GM18508 (cell line): ENCODE measurements at regions not wholly inside any gene's neighbourhood (a gene's known extent, or its start where the extent isn't known, plus 50 kb on each side); places are given as distances from the start of the nearest gene placed in this dataset.
"Not testable (repeated sequence)": the region's sequence is repeated elsewhere in the genome, so short reads cannot be mapped to it uniquely, and the experiment has no call there.

Experiments used
- ATAC-seq: cut with Tn5 transposase; IDR thresholded peaks from one replicate; pipeline ENCODE4 v1.9.1; 2021; ENCODE audit warnings: moderate number of reproducible peaks; ENCODE audit not compliant: insufficient read depth, unreplicated experiment

DNA sequence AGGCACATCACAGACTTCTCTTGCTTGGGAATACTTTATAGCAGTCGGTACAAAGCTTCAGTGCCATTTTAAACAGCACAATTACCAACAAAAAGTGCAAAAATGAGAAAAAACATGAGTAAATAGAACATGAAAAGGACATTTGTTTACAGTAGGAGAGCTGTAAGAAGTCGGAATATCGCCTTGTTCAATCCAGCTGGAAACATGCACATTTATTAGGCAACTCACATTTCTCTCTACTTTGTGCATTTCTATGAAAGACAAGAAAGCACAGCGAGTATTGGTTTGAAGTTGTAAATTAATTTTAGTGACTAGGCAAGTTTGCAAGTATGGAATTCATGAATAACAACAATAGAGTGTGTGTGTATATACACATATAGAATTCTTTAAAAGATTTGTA lies 484.7 kb downstream of the DACH1 start:
- no peak for ATAC-seq

GRCh38 chr13:71380191-71380590 lies 486.8 kb downstream of the DACH1 start:
- no peak for ATAC-seq

DNA sequence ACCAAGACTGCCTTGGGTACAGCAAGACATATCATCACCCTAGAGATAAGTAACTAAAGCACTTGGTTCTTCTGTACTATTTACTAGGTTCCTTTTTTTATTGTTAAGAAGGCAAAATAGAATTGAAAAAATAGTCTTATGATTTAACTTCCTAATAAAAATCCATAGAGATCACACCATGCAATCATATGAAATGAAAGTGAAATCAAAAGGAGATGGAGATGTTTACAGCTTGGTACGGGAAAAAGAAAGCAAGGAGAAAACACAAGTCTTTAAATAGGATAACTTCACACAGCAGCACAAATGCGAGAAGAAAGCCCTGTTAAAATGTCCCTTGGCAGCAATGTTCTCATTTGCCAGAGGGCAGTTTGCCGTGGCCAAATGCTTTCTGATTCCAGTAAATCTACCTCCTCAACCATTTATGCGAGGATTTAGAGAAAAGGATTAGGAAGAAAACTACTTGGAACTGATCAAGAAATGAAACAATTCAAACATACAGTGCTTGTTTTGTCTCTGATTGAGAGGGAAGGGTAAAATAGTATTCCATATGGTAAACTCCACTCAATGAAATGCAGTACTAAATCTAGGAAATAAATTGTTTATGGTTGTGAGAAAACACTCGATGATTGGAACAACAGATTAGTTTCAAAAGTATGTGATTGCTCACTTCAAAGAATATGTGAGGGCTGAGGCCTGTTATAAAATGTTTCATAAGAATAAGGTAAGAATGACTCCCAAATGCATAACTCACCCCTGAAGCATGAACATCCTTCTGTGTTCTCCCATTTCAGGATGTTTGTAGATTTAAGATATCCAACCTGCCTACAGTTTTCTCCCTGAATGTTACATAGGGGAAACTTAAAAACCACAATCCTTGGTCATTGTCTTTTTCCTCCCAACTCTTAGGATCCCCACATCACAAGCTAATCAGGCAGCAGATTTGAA lies 487.8 kb downstream of the DACH1 start:
- no peak for ATAC-seq

DNA sequence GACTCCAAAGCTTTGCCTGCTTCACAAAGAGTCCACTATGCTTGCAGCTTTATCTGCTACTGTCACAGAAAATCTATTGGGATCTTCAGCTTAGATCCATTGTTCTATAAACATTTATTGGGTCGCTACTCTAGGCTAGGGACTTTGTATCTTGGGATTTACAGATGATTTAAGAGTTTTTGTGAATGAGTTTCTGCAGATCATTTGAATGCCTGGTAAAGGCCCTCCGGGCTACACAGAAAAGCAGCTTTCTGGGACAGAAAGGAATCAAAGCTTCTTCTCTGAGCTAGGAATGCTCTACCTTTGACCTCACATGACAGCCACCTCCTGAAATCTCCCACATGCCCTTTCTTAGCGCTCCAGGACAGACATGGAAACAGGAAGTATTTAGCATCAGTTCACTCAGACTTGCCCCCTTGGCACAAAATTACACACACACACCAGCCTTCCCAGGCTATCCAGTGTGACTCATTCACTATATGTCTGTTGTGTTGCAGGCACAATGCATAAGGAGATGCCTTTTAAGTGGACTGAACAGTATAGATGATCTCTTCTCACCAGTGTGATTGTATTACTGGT lies 492.4 kb downstream of the DACH1 start:
- ATAC-seq, result no peak

GRCh38 chr13:71368336-71368735 lies 498.7 kb downstream of the DACH1 start:
- ATAC-seq, result no peak

DNA sequence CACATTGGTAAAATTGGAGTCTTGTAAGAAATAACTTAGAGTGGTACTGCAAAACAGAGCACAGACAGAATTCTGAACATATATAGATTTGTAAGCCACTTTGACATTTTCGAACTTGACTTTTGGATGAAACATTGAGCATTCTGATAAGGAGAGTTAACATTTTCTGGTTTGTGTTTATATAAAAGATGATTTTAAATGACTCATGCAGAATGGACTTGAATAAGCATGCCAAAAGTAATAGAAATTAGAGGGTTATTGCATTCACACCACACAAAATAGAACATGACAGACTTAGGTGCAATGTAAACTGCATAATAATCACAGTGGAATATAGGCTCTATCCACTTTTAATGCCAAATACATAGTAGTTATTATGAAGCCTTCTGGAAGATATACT lies 507.0 kb downstream of the DACH1 start:
- no peak for ATAC-seq

DNA sequence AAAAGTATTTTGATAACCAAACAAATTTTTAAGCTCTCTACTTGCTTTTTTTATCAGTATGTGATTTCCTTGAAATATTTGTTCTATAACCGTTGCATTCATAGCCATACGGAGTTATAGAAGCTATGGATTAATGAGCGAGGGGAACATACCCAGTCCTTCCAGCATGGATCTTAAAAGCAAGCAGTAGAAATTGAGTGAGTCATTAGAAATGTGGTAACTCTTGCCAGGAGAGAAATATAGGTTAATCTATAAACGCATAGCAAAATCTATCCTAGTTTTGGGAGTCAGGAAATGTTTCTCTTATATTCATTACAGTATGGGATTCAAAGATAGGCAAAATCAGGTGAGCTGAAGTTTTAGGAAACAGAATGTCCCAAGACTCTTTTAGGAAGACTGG lies 507.4 kb downstream of the DACH1 start:
- no peak for ATAC-seq

DNA sequence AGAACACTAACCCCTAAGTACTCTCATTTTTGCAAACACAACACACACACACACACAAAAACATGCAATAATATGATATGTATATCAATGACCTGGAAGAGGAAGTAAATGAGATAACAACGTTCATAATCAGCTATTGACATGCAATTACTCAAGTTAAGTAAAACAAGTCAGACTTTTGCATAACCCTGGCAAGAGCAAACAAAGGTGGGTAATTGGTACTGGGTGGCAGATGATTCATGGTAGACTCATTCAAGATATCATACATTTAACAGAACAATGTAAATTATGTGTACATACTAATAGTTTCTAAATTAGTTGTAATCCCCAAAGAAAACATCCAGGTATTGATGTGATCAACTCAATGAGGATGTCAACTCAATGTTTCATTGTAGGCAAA lies 508.8 kb downstream of the DACH1 start:
- no peak for ATAC-seq

DNA sequence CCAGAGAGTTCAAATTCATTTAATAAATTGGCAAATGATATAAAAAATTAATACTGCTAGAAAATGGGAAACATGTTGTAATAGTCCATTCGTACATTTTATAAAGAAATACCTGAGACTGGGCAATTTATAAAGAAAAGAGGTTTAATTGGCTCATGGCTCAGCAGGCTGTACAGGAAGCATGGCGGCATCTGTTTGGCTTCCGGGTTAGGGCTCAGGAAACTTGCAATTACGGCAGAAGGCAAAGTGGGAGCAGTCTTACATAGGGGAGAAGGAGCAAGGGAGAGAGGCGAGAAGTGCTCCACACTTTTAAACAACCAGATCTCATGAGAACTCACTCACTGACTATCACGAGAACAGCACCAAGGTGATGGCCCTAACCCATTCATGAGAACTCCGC lies 512.0 kb downstream of the DACH1 start:
- ATAC-seq, result no peak

DNA sequence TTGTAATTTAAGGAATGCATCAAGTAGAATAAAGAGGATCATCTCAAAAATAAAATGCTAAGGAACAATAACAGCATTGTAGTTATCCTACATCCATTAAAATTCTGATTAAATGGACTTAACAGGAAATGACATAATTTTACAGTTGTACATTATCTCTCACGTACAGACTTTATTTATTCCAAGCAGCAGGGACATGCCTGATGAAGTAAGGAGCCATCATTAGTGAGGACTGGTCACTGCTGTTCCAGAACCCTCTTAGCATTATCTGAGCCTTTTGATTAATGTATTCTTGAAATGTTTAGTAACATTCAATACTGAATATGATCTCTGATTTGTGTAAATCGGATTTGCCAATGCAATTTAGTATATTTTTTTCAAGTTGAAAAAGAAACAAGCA lies 516.1 kb downstream of the DACH1 start:
- ATAC-seq, result no peak

DNA sequence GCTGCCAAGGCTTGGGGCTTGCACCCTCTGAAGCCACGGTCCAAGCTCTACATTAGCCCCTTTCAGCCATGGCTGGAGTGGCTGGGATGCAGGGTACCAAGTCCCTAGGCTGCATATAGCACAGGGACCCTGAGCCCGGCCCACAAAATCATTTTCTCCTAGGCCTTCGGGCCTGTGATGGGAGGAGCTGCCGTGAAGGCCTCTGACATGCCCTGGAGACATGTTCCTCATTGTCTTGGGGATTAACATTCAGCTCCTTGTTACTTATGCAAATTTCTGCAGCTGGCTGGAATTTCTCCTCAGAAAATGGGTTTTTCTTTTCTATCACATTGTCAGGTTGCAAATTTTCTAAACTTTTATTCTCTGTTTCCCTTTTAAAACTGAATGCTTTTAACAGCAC lies 521.1 kb downstream of the DACH1 start:
- ATAC-seq, result not testable (repeated sequence)

DNA sequence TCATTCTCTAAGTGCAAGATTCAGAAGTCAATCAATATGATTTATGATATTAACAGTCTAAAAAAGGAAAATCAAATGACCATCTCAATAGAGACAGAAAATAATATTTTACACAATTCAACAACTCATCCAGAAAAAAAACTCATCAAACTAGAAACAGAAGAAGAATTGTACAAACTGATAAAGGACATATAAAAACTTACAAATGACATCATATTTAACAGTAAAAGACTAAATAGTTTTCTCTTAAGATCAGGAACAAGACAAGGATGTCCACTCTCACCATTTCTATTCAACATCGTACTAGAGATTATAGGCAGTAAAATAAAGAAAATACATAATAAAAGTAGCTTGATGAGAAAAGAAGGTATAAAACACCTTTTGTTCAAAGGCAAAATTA lies 527.3 kb downstream of the DACH1 start:
- ATAC-seq, result no peak

- no peak for ATAC-seq
Measured at GRCh38 chr13:71339005-71339404, 528.0 kb downstream of the DACH1 start.

- ATAC-seq, result no peak
Measured at GRCh38 chr13:71338070-71338469, 528.9 kb downstream of the DACH1 start.

- ATAC-seq, result no peak
Measured at GRCh38 chr13:71327266-71327665, 539.7 kb downstream of the DACH1 start.

DNA sequence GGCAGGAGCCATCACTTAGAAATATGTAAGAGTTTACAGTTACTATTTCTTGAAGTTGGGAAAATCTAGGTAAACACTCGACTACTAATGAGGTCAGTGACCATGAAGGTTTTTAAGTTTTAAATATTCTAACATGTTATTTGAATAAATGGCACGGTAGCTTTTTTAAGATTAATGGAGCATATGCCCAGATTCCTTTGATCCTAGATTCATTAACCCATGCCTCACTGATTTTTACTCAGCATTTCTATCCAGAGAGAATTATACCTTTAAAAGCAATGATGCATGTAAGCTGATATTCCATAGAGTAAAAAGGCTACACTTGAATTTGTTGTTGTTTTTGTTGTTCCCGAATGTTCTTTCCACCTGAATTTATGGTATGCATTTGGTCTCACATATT lies 541.4 kb downstream of the DACH1 start:
- ATAC-seq, result no peak

DNA sequence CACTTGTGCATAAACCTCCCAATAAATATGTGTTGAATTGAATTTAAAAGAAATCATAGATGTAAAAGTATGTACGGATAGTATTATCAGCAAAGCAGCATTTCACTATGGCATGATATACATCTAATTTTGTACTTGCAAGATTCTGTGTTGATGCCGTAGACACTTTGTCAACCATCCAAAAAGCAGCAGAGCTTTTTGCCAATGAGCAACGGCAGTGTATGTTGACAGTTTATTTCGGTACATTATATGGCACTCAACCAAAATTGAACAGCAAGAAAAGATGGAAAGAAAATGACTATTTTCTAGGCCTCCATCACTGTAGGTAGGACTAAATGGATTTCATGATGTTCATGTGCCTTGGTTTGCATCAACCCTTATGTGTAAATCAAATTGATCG lies 543.7 kb downstream of the DACH1 start:
- no peak for ATAC-seq

- no peak for ATAC-seq
Measured at GRCh38 chr13:71320452-71320851, 546.6 kb downstream of the DACH1 start.

DNA sequence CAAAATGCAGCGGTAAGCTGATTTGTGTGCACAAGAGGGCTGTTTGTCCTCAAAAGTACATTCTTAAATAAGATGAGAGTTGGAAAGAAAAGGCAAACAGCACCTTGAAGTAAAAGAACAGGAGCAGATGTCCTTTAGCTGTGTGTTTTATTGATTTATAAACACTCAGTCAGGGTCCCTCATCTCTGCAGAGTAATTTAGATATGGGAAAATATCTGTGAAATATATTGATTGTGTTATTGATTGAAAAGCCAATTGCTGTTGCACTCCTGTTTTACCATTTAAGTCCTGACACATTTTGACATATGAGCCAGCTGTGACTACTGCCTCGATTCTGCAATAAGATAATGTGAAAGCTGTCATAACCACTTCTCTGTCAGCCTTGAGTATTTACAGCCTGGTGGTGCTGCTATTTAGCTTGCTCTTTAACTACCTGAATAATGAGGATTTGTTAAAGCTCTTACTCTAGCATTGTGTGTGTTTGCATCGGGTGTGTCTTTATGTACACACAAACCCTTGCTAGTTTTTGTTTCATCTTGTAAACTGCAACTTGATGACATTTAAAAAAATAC lies 550.1 kb downstream of the DACH1 start:
- no peak for ATAC-seq

DNA sequence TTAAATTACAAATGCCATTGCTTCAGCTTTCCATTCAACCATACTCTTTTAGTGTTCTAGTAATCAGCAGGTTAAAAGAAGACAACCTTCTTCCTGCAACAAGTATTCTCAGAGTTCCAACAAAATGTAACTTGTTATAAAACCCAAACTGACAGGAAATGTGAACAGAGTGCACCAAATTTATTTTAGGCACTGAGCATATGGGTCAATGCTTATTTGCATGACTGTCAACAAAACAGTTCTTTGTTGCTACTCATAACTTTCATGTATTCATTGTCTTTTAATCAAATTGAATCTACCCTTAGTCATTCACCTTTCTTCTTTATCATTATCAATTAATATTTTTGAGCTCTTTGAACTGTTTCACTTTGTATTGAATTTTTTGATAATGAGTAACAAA lies 554.1 kb downstream of the DACH1 start:
- ATAC-seq, result no peak

- no peak for ATAC-seq
Measured at GRCh38 chr13:71309905-71310304, 557.1 kb downstream of the DACH1 start.

DNA sequence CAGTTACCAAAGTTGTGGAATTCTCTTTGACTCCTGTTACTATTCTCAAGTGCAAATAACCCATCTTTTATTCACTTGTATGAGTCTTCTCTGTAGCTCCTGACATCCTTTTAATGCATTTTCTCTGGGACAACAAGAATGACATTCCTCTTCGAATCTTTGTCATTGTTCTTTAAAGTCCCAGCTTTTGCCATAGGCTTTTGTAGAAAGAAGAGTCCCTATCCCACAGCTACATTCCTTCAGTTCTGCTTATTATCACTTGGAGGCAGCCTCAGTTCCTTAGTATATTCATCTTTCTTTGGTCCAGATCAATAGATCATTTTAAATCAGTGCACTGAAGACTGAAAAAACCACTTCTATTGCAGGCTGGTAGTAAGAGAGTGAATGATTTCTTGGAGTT lies 560.2 kb downstream of the DACH1 start:
- no peak for ATAC-seq
